ENCODE measurements at regions not wholly inside any gene's neighbourhood (a gene's known extent, or its start where the extent isn't known, plus 50 kb on each side); places are given as distances from the start of the nearest gene placed in this dataset.

GRCh38 chr12:125216756-125217155, 151.5 kb downstream of the AACS start:
- dilution Hi-C loops (cut with MboI; ENCODE audit: extremely low pct_ligation_motif_present, low sequenced_read_pairs) (no loop called here), intact Hi-C loops (cut with micrococcal nuclease) (no loop called here)
- Histone ChIP-seq H3K9me3 (replicated peaks; ENCODE audit: control insufficient read depth, insufficient read depth, low read length) (no peaks in the 10 kb centered on the region), H3K27me3 (ENCODE audit: control insufficient read depth in 2 of 2, insufficient read depth in 2 of 2, low read length in 2 of 2) (no peaks in the 10 kb centered on the region), H3K4me3 (replicated peaks in 1 of 3; ENCODE audit: insufficient read depth in 1 of 3, low read depth in 1 of 3, low read length in 3 of 3) (no peak overlapping the region), H2AFZ (ENCODE audit: low read depth, low read length) (no peak overlapping the region), H3K4me2 (ENCODE audit: insufficient read depth, low read length) (no peak overlapping the region), H3K9ac (replicated peaks; ENCODE audit: extremely low read depth, insufficient read depth, low read length) (no peak overlapping the region), H4K20me1 (replicated peaks; ENCODE audit: control insufficient read depth, extremely low read depth, insufficient read depth, low read length) (no peaks in the 10 kb centered on the region), H3K9me1 (replicated peaks; ENCODE audit: control insufficient read depth, extremely low read depth, insufficient read depth, low read length) (no peaks in the 10 kb centered on the region), H3K4me1 (ENCODE audit: control insufficient read depth, extremely low read depth, insufficient read depth, low read length) (no peaks in the 10 kb centered on the region), H3K36me3 (ENCODE audit: control insufficient read depth in 2 of 2, extremely low read depth in 1 of 2, insufficient read depth in 2 of 2, low read length in 2 of 2) (no peaks in the 10 kb centered on the region), H3K79me2 (ENCODE audit: control insufficient read depth, insufficient read depth, low read length) (no peaks in the 10 kb centered on the region), H3K27ac (ENCODE audit: insufficient read depth, low read depth, low read length) (no peak overlapping the region)
- TF ChIP-seq POLR2AphosphoS5 (IDR thresholded peaks at IDR 0.05; ENCODE audit: insufficient read depth, low read depth, low read length) (no peak), EZH2 (IDR thresholded peaks at IDR 0.05; ENCODE audit: borderline replicate concordance, low read depth, low read length, severe bottlenecking) (no peak)
- ChIA-PET POLR2A (no interaction called here), CTCF (no interaction called here)
- no peak for DNase-seq (ENCODE audit: low read depth, low spot score)
- no TSS peak for BruUV-seq (replicated peaks)
- FAIRE-seq: no peak

DNA sequence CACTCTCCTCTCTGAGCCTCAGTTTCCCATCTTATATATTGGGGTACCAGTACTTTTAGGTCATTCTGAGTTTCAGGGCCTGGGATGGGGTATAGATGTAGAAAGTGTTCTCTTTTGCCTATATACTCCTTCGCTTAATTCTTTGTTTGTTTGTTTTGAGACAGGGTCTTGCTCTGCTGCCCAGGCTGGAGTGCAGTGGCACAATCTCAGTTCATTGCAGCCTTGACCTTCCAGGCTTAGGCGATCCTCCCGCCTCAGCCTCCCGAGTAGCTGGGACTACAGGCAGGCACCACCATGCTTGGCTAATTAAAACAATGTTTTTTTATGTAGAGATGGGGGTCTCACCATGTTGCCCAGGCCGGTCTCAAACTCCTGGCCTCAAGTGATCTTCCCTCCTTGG, 152.1 kb downstream of the AACS start:
- Histone ChIP-seq H3K9ac (replicated peaks; ENCODE audit: extremely low read depth, insufficient read depth, low read length) (no peak overlapping the region), H3K79me2 (ENCODE audit: control insufficient read depth, insufficient read depth, low read length) (no peaks in the 10 kb centered on the region), H3K9me1 (replicated peaks; ENCODE audit: control insufficient read depth, extremely low read depth, insufficient read depth, low read length) (no peaks in the 10 kb centered on the region), H3K4me2 (ENCODE audit: insufficient read depth, low read length) (no peak overlapping the region), H3K4me1 (ENCODE audit: control insufficient read depth, extremely low read depth, insufficient read depth, low read length) (no peaks in the 10 kb centered on the region), H2AFZ (ENCODE audit: low read depth, low read length) (no peak overlapping the region), H3K27ac (ENCODE audit: insufficient read depth, low read depth, low read length) (no peak overlapping the region), H4K20me1 (replicated peaks; ENCODE audit: control insufficient read depth, extremely low read depth, insufficient read depth, low read length) (no peaks in the 10 kb centered on the region), H3K27me3 (ENCODE audit: control insufficient read depth in 2 of 2, insufficient read depth in 2 of 2, low read length in 2 of 2) (no peaks in the 10 kb centered on the region), H3K9me3 (replicated peaks; ENCODE audit: control insufficient read depth, insufficient read depth, low read length) (no peaks in the 10 kb centered on the region), H3K36me3 (ENCODE audit: control insufficient read depth in 2 of 2, extremely low read depth in 1 of 2, insufficient read depth in 2 of 2, low read length in 2 of 2) (no peaks in the 10 kb centered on the region), H3K4me3 (replicated peaks in 1 of 3; ENCODE audit: insufficient read depth in 1 of 3, low read depth in 1 of 3, low read length in 3 of 3) (no peak overlapping the region)
- no peak for TF ChIP-seq EZH2 (IDR thresholded peaks at IDR 0.05; ENCODE audit: borderline replicate concordance, low read depth, low read length, severe bottlenecking)
- no peak for TF ChIP-seq FOS (IDR thresholded peaks at IDR 0.05; ENCODE audit: borderline replicate concordance, insufficient read depth, low read length)
- TF ChIP-seq, protein P1, sequence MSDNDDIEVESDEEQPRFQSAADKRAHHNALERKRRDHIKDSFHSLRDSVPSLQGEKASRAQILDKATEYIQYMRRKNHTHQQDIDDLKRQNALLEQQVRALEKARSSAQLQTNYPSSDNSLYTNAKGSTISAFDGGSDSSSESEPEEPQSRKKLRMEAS (IDR thresholded peaks at IDR 0.05; ENCODE audit: insufficient read depth, insufficient read length): no peak
- TF ChIP-seq POLR2A (IDR thresholded peaks at IDR 0.05; ENCODE audit: low read depth, low read length): no peak
- no peak for TF ChIP-seq GATA2 (IDR thresholded peaks at IDR 0.05; ENCODE audit: insufficient read depth, insufficient read length, low read depth, low read length)
- TF ChIP-seq POLR2AphosphoS5 (IDR thresholded peaks at IDR 0.05; ENCODE audit: insufficient read depth, low read depth, low read length): no peak
- TF ChIP-seq MYC (IDR thresholded peaks at IDR 0.05; ENCODE audit: low read depth, low read length): no peak
- TF ChIP-seq CTCF (IDR thresholded peaks at IDR 0.05; ENCODE audit: extremely low read depth in 1 of 2, insufficient read depth in 1 of 2, low read depth in 1 of 2, low read length in 2 of 2): no peak
- no peak for TF ChIP-seq JUN (IDR thresholded peaks at IDR 0.05; ENCODE audit: borderline replicate concordance, insufficient read depth, insufficient read length, low read depth)
- no peak for DNase-seq (ENCODE audit: low read depth, low spot score)
- ChIA-PET POLR2A (no interaction called here), CTCF (interaction anchor here (1.4 kb wide), 1 partner anchor 10 kb away, joined by 4 read pairs; no protein-coding TSS in a partner anchor)
- no TSS peak for BruUV-seq (replicated peaks)
- intact Hi-C loops (cut with micrococcal nuclease) (no loop called here), dilution Hi-C loops (cut with MboI; ENCODE audit: extremely low pct_ligation_motif_present, low sequenced_read_pairs) (no loop called here)
- FAIRE-seq: no peak

Data from endothelial cell of umbilical vein (primary cell).